ENCODE measurements at regions not wholly inside any gene's neighbourhood (a gene's known extent, or its start where the extent isn't known, plus 50 kb on each side); places are given as distances from the start of the nearest gene placed in this dataset.

GRCh38 chr16:59320657-59321056 lies 586.5 kb upstream of the GOT2 start:
- TF ChIP-seq GATA2 (IDR thresholded peaks at IDR 0.05; ENCODE audit: low read depth, low read length) (no peak), GATA3 (IDR thresholded peaks at IDR 0.05; ENCODE audit: low read depth, low read length) (no peak)

GRCh38 chr16:59319871-59320270 lies 585.8 kb upstream of the GOT2 start:
- no peak for TF ChIP-seq GATA3 (IDR thresholded peaks at IDR 0.05; ENCODE audit: low read depth, low read length)
- TF ChIP-seq GATA2 (IDR thresholded peaks at IDR 0.05; ENCODE audit: low read depth, low read length) = no peak

- TF ChIP-seq GATA3 (IDR thresholded peaks at IDR 0.05; ENCODE audit: low read depth, low read length) (no peak), GATA2 (IDR thresholded peaks at IDR 0.05; ENCODE audit: low read depth, low read length) (no peak)
Observed at GRCh38 chr16:59305850-59306249, 571.7 kb upstream of the GOT2 start.

GRCh38 chr16:59296888-59297287 lies 562.8 kb upstream of the GOT2 start:
- no peak for TF ChIP-seq GATA2 (IDR thresholded peaks at IDR 0.05; ENCODE audit: low read depth, low read length)
- TF ChIP-seq GATA3 (IDR thresholded peaks at IDR 0.05; ENCODE audit: low read depth, low read length) = no peak

GRCh38 chr16:59295993-59296736 lies 562.0 kb upstream of the GOT2 start:
- no peak for TF ChIP-seq GATA2 (IDR thresholded peaks at IDR 0.05; ENCODE audit: low read depth, low read length)
- no peak for TF ChIP-seq GATA3 (IDR thresholded peaks at IDR 0.05; ENCODE audit: low read depth, low read length)

GRCh38 chr16:59295474-59295873 lies 561.4 kb upstream of the GOT2 start:
- TF ChIP-seq GATA2 (IDR thresholded peaks at IDR 0.05; ENCODE audit: low read depth, low read length) = no peak
- TF ChIP-seq GATA3 (IDR thresholded peaks at IDR 0.05; ENCODE audit: low read depth, low read length) = no peak

- TF ChIP-seq GATA2 (IDR thresholded peaks at IDR 0.05; ENCODE audit: low read depth, low read length) (no peak), GATA3 (IDR thresholded peaks at IDR 0.05; ENCODE audit: low read depth, low read length) (no peak)
Observed at GRCh38 chr16:59290718-59291117, 556.6 kb upstream of the GOT2 start.

GRCh38 chr16:59289151-59289550 lies 555.0 kb upstream of the GOT2 start:
- no peak for TF ChIP-seq GATA2 (IDR thresholded peaks at IDR 0.05; ENCODE audit: low read depth, low read length)

GRCh38 chr16:59274141-59274540 lies 540.0 kb upstream of the GOT2 start:
- TF ChIP-seq GATA2 (IDR thresholded peaks at IDR 0.05; ENCODE audit: low read depth, low read length) (no peak), GATA3 (IDR thresholded peaks at IDR 0.05; ENCODE audit: low read depth, low read length) (no peak)

- TF ChIP-seq GATA3 (IDR thresholded peaks at IDR 0.05; ENCODE audit: low read depth, low read length) = no peak
- TF ChIP-seq GATA2 (IDR thresholded peaks at IDR 0.05; ENCODE audit: low read depth, low read length) = no peak
Observed at GRCh38 chr16:59263955-59264354, 529.8 kb upstream of the GOT2 start.

GRCh38 chr16:59260892-59261291 lies 526.8 kb upstream of the GOT2 start:
- no peak for TF ChIP-seq GATA2 (IDR thresholded peaks at IDR 0.05; ENCODE audit: low read depth, low read length)
- no peak for TF ChIP-seq GATA3 (IDR thresholded peaks at IDR 0.05; ENCODE audit: low read depth, low read length)

GRCh38 chr16:59259950-59260319 lies 525.8 kb upstream of the GOT2 start:
- TF ChIP-seq GATA3 (IDR thresholded peaks at IDR 0.05; ENCODE audit: low read depth, low read length) = no peak
- no peak for TF ChIP-seq GATA2 (IDR thresholded peaks at IDR 0.05; ENCODE audit: low read depth, low read length)

- TF ChIP-seq GATA3 (IDR thresholded peaks at IDR 0.05; ENCODE audit: low read depth, low read length) (no peak), GATA2 (IDR thresholded peaks at IDR 0.05; ENCODE audit: low read depth, low read length) (no peak)
Observed at GRCh38 chr16:59259074-59259949, 525.2 kb upstream of the GOT2 start.

- no peak for TF ChIP-seq GATA2 (IDR thresholded peaks at IDR 0.05; ENCODE audit: low read depth, low read length)
- no peak for TF ChIP-seq GATA3 (IDR thresholded peaks at IDR 0.05; ENCODE audit: low read depth, low read length)
Observed at GRCh38 chr16:59252317-59252716, 518.2 kb upstream of the GOT2 start.

- TF ChIP-seq GATA2 (IDR thresholded peaks at IDR 0.05; ENCODE audit: low read depth, low read length) (no peak), GATA3 (IDR thresholded peaks at IDR 0.05; ENCODE audit: low read depth, low read length) (no peak)
Observed at GRCh38 chr16:59249011-59249410, 514.9 kb upstream of the GOT2 start.

Data from SH-SY5Y (cell line).